Anterior cingulate cortex (tissue), 58 donors: ENCODE measurements at regions not wholly inside any gene's neighbourhood (a gene's known extent, or its start where the extent isn't known, plus 50 kb on each side); places are given as distances from the start of the nearest gene placed in this dataset.
"Not testable (repeated sequence)": the region's sequence is repeated elsewhere in the genome, so short reads cannot be mapped to it uniquely, and the experiment has no call there.

Source experiments
- DNase-seq, 58 donors: peaks; one replicate each; lab custom pipeline; 2025; lab: John Stamatoyannopoulos, UW

GRCh38 chr17:53499277-53499676 lies 323.4 kb upstream of the KIF2B start:
- no peak for DNase-seq

- DNase-seq, result no peak
These were observed 326.4 kb upstream of the KIF2B start for GRCh38 chr17:53496356-53496755.

- no peak for DNase-seq
These were observed 330.2 kb upstream of the KIF2B start for GRCh38 chr17:53492532-53492931.

DNA sequence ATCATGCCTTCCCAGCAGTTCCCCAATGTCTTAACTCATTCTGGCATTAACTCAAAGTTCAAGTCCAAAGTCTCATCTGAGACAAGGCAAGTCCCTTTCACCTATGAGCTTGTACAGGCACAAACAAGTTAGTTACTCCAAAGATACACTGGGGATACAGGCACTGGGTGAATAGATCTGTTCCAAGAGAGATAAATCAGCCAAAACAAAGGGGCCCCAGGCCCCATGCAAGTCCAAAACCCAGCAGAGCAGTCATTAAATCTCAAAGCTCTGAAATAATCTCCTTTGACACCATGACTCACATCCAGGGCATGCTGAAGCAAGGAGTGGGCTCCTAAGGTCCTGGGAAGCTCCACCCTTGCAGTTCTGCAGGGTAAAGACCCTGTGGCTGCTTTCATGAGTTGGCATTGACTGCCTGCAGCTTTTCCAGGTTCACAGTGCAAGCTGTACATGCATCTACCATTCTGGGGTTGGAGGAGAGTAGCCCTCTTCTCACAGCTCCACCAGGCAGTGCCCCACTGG lies 332.2 kb upstream of the KIF2B start:
- DNase-seq, result no peak

DNA sequence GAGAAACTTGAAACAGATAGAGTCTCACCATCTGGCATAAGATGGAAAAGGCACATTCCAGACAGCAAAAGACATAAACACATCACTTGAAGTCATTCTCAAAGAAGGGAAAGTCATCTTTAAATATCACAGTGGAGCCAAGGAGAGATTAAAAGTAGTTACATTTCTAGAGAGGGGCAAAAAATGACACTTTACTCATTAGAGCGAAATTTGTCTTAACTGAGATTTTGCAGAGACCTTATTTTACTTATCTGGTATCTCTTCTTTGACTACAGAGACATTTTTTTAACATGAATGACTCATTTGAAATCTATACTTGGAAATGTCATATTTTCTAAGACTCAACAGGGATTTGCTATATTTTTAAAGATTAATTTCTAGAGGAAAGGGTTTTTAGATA lies 339.0 kb upstream of the KIF2B start:
- peak in 2 of 58 donors; percentile 7 to 29 for DNase-seq

DNA sequence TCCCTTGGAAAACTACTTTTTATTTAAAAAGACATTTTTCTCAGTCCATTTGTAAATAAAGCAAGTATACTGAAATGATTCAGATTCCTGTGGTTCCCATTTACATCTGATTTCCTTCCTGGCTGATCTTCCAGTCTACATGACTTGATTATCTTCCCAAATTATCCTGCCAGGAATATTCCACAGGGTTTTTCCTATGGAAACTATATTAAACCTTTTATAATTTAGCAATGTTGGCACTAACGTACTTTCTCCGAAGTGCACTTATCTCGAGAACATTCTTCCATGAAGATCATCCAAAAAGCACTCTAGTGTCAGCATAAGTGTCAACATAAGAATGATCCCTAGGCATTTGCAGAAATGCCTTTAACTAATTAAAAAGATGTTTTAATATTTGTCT lies 347.7 kb upstream of the KIF2B start:
- DNase-seq, result no peak

GRCh38 chr17:53472586-53472985 lies 350.1 kb upstream of the KIF2B start:
- no peak for DNase-seq

- no peak for DNase-seq
These were observed 351.2 kb upstream of the KIF2B start for GRCh38 chr17:53471514-53471913.

- no peak for DNase-seq
These were observed 352.1 kb upstream of the KIF2B start for GRCh38 chr17:53470626-53471025.

- DNase-seq, result no peak
These were observed 356.0 kb upstream of the KIF2B start for GRCh38 chr17:53466733-53467132.

- not testable (repeated sequence) for DNase-seq
These were observed 358.3 kb upstream of the KIF2B start for GRCh38 chr17:53464396-53464795.

- no peak for DNase-seq
These were observed 359.4 kb upstream of the KIF2B start for GRCh38 chr17:53463363-53463762.

- no peak for DNase-seq
These were observed 360.3 kb upstream of the KIF2B start for GRCh38 chr17:53462393-53462811.

DNA sequence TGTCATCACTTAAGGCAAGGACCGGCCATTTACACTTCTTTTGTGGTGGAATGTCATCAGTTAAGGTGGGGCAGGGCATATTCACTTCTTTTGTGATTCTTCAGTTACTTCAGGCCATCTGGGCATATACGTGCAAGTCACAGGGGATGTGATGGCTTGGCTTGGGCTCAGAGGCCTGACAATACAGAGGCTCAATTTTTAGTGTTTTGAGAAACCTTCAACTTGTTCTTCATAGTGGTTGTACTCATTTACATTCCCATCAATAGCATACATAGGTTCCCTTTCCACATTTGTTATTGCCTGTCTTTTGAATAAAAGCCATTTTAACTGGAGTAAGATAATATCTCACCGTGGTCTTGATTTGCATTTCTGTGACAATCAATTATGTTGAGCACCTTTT lies 366.8 kb upstream of the KIF2B start:
- DNase-seq, result not testable (repeated sequence)

- DNase-seq, result no peak
These were observed 368.4 kb upstream of the KIF2B start for GRCh38 chr17:53454337-53454736.

DNA sequence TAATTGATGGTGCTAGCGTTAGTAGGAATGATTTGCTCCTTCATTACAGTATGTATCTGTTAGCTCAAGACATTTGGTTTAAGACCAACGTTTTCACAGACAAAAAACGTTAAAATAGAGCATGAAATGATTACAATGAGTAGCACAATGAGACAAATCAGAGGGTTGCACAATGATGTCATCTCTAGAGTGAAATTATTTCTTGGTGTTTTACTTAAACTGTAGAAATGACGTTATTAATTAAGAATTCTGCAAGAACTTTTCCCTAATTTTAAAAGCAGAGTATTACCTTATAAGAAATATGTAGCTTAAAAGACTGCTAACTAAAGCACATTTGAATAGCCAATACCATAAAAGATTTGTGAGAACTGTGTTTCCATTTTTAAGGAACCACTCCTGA lies 373.4 kb upstream of the KIF2B start:
- no peak for DNase-seq

DNA sequence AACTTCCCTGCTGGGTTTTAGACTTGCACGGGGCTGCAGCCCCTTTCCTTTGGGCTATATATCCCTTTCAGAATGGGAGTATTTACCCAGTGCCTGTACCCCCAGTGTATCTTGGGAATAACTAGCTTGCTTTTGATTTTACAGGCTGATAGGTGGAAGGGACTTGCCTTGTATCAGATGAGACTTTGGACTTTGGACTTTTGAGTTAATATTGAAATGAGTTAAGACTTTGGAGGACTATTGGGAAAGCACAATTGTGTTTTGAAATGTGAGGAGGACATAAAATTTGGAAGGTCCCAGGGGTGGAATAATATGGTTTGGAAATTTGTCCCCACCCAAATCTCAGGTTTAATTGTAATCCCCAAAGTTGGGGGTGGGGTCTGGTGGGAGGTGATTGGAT lies 393.8 kb upstream of the KIF2B start:
- no peak for DNase-seq

DNA sequence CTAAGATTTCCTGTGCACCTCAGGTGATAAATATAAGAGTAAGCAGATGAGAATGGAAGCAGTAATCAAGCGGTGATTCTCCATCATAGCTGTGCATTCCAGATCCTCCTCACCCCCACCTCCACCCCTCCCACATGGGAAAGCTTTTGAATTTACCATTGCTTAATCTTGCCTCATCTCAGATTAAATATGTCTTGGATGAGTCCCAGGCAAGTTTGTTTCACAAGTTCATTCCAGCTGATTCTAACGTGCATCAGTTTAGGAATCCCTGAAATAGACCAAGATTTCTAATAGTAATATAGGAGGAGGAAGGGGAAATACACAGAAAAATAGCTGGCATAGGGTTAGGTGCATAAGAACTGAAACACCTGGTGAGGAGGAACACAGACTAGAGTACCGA lies 396.2 kb upstream of the KIF2B start:
- DNase-seq, result no peak

DNA sequence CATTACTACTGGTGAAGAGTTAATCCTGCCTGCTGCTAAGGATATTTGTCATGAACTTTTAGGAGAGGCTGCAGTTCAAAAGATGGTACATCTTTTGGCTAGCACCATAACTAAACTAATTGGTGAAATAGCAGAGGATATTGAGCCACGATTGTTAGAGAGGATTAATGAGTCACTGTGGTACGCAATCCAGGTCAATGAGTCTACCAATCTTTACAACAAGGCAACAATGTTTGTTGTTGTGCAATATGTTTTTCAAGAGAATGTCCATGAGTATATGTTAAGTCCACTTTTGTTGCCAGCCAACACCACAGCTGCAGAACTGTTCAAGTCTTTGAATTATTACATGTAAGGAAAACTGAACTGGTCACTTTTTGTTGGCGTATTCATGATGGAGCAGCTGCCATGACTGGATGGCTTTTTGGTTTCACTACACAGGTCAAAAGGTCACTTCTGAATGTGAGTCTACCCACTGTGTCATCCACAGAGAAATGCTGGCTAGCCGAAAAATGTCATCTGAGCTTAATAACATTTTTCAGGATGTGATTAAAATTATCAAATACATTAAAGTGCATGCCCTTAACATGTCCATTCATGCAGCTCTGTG lies 402.6 kb upstream of the KIF2B start:
- DNase-seq, result no peak

- DNase-seq, result no peak
These were observed 413.1 kb upstream of the KIF2B start for GRCh38 chr17:53409588-53409987.

- DNase-seq, result no peak
These were observed 415.8 kb upstream of the KIF2B start for GRCh38 chr17:53406907-53407306.

GRCh38 chr17:53391197-53391596 lies 431.5 kb upstream of the KIF2B start:
- DNase-seq, result no peak

DNA sequence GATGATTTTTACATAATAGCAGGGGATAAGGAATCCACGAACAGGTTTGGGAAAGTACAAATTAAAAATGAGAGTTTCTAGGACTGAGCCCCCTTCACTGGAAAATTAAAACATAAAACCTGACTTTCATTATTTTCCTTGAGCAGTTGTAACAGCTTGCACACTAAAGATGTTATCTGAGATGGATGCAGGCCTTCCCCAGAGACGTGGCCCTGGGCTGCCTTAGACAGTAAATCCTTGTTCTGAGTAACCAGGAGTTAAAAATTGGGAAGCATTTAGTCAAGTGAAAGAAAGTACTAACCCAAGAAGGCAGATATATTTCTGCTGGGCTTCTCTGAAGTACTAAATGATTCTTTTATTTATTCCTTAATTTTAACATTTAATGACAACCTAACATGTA lies 432.2 kb upstream of the KIF2B start:
- no peak for DNase-seq
